Neural progenitor cell (in vitro differentiated cells): ENCODE measurements at regions not wholly inside any gene's neighbourhood (a gene's known extent, or its start where the extent isn't known, plus 50 kb on each side); places are given as distances from the start of the nearest gene placed in this dataset.

Experiments used
- DNase-seq: peaks from one replicate; pipeline ENCODE4 v3.0.0-alpha.2; 2016; ENCODE audit warnings: low spot score
- H2AFZ ChIP-seq: fragments of 200-600 bp; sonication (generic); replicated peaks from 2 replicates; pipeline ENCODE4 v1.6.1; 2016; ENCODE audit warnings: antibody characterized with exemption
- H3F3A ChIP-seq: fragments of 200-600 bp; sonication (generic); 2 replicates; pipeline ENCODE4 v1.6.1; 2016; ENCODE audit warnings: antibody characterized with exemption, low read depth
- H3K27ac ChIP-seq: fragments of 200-600 bp; sonication (generic); 2 replicates; pipeline ENCODE4 v1.5.1; 2016; ENCODE audit warnings: mild to moderate bottlenecking
- H3K27me3 ChIP-seq: fragments of 200-600 bp; sonication (generic); 2 replicates; pipeline ENCODE4 v1.6.1; 2016; ENCODE audit warnings: mild to moderate bottlenecking, moderate library complexity
- H3K36me3 ChIP-seq: fragments of 200-600 bp; sonication (generic); 2 replicates; pipeline ENCODE4 v1.5.1; 2016
- H3K4me1 ChIP-seq: fragments of 200-600 bp; sonication (generic); 2 replicates; pipeline ENCODE4 v1.6.1; 2016; ENCODE audit warnings: mixed run types
- H3K4me2 ChIP-seq: fragments of 200-600 bp; sonication (generic); 2 replicates; pipeline ENCODE4 v1.6.1; 2016
- H3K4me3 ChIP-seq: fragments of 200-600 bp; sonication (generic); 2 replicates; pipeline ENCODE4 v1.5.1; 2016
- H3K79me2 ChIP-seq: fragments of 200-600 bp; sonication (generic); 2 replicates; pipeline ENCODE4 v1.6.1; 2016; ENCODE audit warnings: low read depth
- H3K9ac ChIP-seq: fragments of 200-600 bp; sonication (generic); 2 replicates; pipeline ENCODE4 v1.6.1; 2016
- H3K9me3 ChIP-seq: fragments of 200-600 bp; sonication (generic); 2 replicates; pipeline ENCODE4 v1.5.1; 2016; ENCODE audit warnings: low read depth
- H4K20me1 ChIP-seq: fragments of 200-600 bp; sonication (generic); 2 replicates; pipeline ENCODE4 v1.6.1; 2016; ENCODE audit warnings: low read depth
- H3K27ac Mint-ChIP-seq: 3 replicates; pipeline ENCODE4 v1.8.0; 2021; ENCODE audit warnings: mixed read lengths
- H3K27me3 Mint-ChIP-seq: 2 replicates; pipeline ENCODE4 v1.8.0; 2022; ENCODE audit warnings: low read depth, mild to moderate bottlenecking, inconsistent platforms, moderate library complexity, mixed read lengths; ENCODE audit not compliant: insufficient read depth
- H3K36me3 Mint-ChIP-seq: 3 replicates; pipeline ENCODE4 v1.8.0; 2021; ENCODE audit warnings: mixed read lengths
- H3K4me1 Mint-ChIP-seq: 3 replicates; pipeline ENCODE4 v1.8.0; 2021; ENCODE audit warnings: mixed read lengths
- H3K4me3 Mint-ChIP-seq: 3 replicates; pipeline ENCODE4 v1.8.0; 2021; ENCODE audit warnings: mild to moderate bottlenecking, moderate library complexity, mixed read lengths
- H3K9me3 Mint-ChIP-seq: 3 replicates; pipeline ENCODE4 v1.8.0; 2020; ENCODE audit warnings: mixed read lengths
- EZH2 ChIP-seq: fragments of 200-600 bp; sonication (generic); IDR thresholded peaks from 2 replicates; pipeline ENCODE4 v1.6.1; 2017; ENCODE audit warnings: antibody characterized with exemption, mild to moderate bottlenecking, moderate library complexity
- EZH2phosphoT487 ChIP-seq: fragments of 200-600 bp; sonication (generic); IDR thresholded peaks from 2 replicates; pipeline ENCODE4 v1.6.1; 2017; ENCODE audit warnings: antibody characterized with exemption
- TF ChIP-seq, protein P1 (sequence below): fragments of 200-600 bp; sonication (generic); IDR thresholded peaks from 2 replicates; pipeline ENCODE4 v1.5.1; 2017; ENCODE audit warnings: antibody characterized with exemption, mild to moderate bottlenecking

DNA sequence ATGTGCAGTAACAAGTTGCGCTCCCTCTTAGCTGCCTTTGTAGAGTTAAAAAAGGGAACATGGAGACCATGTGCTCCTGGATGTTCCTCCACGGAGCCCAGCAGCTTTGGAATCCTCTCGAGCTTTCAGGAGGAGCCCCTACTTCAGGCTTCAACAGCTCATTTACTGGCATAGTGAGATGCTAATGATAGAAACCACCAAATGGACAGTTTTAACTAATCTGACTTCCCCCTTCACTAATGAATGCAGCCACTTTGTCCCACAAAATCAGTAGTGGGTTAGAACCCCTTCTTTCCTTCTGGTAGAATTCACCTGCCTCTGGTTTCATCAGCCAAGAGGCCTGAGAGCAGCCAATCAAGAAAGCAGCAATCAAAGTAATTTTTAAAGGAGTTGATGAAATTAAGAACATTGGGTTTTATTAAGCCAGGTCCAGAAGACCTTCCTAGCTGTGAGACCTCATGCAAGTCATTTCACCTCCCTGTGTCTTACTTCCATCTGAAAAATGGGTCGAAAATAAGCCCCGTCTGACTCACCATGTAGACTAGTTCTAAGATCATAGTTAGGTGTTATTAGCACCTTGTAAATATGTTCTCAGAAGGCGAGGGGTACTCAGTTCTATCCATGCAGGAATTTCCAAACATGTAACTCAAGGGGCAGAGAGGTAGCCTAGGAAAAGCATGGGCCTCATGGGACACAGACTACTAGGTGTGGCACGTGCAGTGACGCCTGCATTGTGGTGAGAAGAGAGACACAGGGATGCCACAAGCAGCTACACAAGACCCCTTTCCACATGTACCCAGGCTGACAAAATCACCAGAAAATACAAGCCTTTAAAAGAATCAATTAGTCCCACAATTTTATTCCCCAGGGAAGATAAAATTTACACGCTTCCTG, 179.7 kb upstream of the LPP start:
- no peak overlapping the region for H3K27ac ChIP-seq
- H3K4me3 ChIP-seq: no peak overlapping the region
- H3K36me3 ChIP-seq: no peaks in the 10 kb centered on the region
- H2AFZ ChIP-seq: no peak overlapping the region
- no peaks in the 10 kb centered on the region for H3K27me3 ChIP-seq
- Mint-ChIP-seq H3K27me3 (peaks cover 4% of the 10 kb centered on the region), H3K9me3 (peaks cover 4% of the 10 kb centered on the region), H3K27ac (no peak overlapping the region), H3K4me3 (no peak overlapping the region), H3K36me3 (no peaks in the 10 kb centered on the region), H3K4me1 (no peaks in the 10 kb centered on the region)
- DNase-seq: no peak
- no peaks in the 10 kb centered on the region for H3K9me3 ChIP-seq
- H3K4me1 ChIP-seq: no peaks in the 10 kb centered on the region
- TF ChIP-seq EZH2phosphoT487: no peak
- TF ChIP-seq, protein P1, sequence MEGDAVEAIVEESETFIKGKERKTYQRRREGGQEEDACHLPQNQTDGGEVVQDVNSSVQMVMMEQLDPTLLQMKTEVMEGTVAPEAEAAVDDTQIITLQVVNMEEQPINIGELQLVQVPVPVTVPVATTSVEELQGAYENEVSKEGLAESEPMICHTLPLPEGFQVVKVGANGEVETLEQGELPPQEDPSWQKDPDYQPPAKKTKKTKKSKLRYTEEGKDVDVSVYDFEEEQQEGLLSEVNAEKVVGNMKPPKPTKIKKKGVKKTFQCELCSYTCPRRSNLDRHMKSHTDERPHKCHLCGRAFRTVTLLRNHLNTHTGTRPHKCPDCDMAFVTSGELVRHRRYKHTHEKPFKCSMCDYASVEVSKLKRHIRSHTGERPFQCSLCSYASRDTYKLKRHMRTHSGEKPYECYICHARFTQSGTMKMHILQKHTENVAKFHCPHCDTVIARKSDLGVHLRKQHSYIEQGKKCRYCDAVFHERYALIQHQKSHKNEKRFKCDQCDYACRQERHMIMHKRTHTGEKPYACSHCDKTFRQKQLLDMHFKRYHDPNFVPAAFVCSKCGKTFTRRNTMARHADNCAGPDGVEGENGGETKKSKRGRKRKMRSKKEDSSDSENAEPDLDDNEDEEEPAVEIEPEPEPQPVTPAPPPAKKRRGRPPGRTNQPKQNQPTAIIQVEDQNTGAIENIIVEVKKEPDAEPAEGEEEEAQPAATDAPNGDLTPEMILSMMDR: no peak
- no peak for TF ChIP-seq EZH2
- no peaks in the 10 kb centered on the region for H3K79me2 ChIP-seq
- no peak overlapping the region for H3K4me2 ChIP-seq
- H4K20me1 ChIP-seq: no peaks in the 10 kb centered on the region
- H3F3A ChIP-seq: no peaks in the 10 kb centered on the region
- H3K9ac ChIP-seq: no peak overlapping the region

DNA sequence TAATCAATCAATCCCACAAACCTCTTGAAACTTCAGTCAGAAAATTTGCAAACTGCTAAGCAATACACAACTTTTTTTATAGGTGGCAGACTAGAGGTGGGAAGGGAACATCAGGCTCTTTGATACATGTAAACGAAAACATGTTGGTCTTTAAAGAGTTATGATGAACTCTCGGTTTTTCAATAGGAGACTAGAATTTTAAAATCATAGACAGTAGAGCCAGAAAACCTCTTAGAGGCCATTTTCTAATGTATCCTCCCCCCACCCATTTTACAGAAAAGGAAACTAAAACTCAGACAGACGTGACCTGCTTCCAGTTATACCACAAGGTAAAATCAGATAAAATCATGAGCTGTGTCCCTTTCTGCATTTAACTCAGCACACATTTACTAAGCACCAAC, 179.1 kb upstream of the LPP start:
- no peak for DNase-seq
- Histone ChIP-seq H3K4me2 (no peak overlapping the region), H3K4me1 (no peaks in the 10 kb centered on the region), H3K4me3 (no peak overlapping the region), H3F3A (no peaks in the 10 kb centered on the region), H3K79me2 (no peaks in the 10 kb centered on the region), H3K27ac (no peak overlapping the region), H2AFZ (no peak overlapping the region), H4K20me1 (no peaks in the 10 kb centered on the region), H3K27me3 (no peaks in the 10 kb centered on the region), H3K36me3 (no peaks in the 10 kb centered on the region), H3K9me3 (no peaks in the 10 kb centered on the region), H3K9ac (no peak overlapping the region)
- Mint-ChIP-seq H3K4me3 (no peak overlapping the region), H3K27me3 (peaks cover 4% of the 10 kb centered on the region), H3K4me1 (no peaks in the 10 kb centered on the region), H3K9me3 (peaks cover 4% of the 10 kb centered on the region), H3K27ac (no peak overlapping the region), H3K36me3 (no peaks in the 10 kb centered on the region)
- TF ChIP-seq EZH2 (no peak), EZH2phosphoT487 (no peak)
- TF ChIP-seq, protein P1: no peak

DNA sequence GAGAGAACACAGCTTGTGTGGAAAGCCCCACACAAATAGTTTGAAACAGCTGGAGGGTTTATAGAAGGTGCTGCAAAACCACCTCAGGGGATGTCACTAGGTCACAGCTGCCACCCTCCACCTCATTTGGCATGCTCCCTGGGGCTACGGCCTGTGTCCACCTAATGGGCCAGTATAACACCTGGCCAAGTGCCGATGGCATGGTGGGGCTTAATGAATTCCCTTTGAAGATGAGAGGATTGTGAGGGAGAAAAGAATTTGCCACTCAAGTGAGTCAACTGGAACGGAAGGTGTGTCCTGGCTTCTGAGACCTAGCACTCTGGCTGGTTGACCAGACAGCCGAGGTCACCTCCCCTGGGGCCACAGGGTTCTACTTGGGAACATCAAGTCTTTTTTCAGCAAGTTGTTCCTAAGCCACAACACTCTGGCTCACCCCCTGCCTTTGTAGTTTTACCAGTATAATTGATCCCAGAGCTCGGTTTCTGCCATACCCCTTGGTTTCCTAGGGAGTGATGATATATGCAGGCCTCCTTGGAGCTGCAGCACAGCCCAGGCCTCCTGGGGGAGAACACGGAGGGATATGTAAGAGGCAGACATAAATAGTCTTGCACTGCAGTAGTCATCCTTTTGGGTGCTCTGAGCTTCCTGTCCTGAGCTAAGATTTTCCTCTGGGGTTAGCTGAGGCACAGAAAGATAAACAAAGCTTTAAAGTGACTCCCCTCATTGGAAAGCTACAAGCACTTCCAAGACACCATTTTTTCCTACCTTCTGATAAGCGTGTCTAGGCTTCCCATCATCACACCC, 178.2 kb upstream of the LPP start:
- H3K9me3 Mint-ChIP-seq: peaks cover 4% of the 10 kb centered on the region

More for the DNA sequence above, 178.2 kb upstream of the LPP start:
- H3K4me1 ChIP-seq: no peaks in the 10 kb centered on the region
- H3K79me2 ChIP-seq: no peaks in the 10 kb centered on the region
- H2AFZ ChIP-seq: no peak overlapping the region
- no peaks in the 10 kb centered on the region for H3K27me3 ChIP-seq
- no peak overlapping the region for H3K4me2 ChIP-seq
- no peaks in the 10 kb centered on the region for H3F3A ChIP-seq
- DNase-seq: no peak
- H3K27me3 Mint-ChIP-seq: peaks cover 4% of the 10 kb centered on the region
- H3K4me1 Mint-ChIP-seq: no peaks in the 10 kb centered on the region
- no peaks in the 10 kb centered on the region for H4K20me1 ChIP-seq
- H3K9me3 ChIP-seq: no peaks in the 10 kb centered on the region
- H3K36me3 ChIP-seq: no peaks in the 10 kb centered on the region
- no peak overlapping the region for H3K4me3 ChIP-seq
- H3K36me3 Mint-ChIP-seq: no peaks in the 10 kb centered on the region
- no peak overlapping the region for H3K4me3 Mint-ChIP-seq
- no peak overlapping the region for H3K27ac ChIP-seq
- H3K27ac Mint-ChIP-seq: no peak overlapping the region
- H3K9ac ChIP-seq: no peak overlapping the region
- no peak for TF ChIP-seq EZH2
- TF ChIP-seq, protein P1: no peak
